Hepatocyte (in vitro differentiated cells): ENCODE measurements at regions not wholly inside any gene's neighbourhood (a gene's known extent, or its start where the extent isn't known, plus 50 kb on each side); places are given as distances from the start of the nearest gene placed in this dataset.

Experiments
- CTCF ChIP-seq: fragments of 200-600 bp; sonication (generic); IDR thresholded peaks from 2 replicates; pipeline ENCODE4 v1.5.1; 2016; ENCODE audit warnings: antibody characterized with exemption, mild to moderate bottlenecking; ENCODE audit not compliant: poor library complexity
- EZH2 ChIP-seq: fragments of 200-600 bp; sonication (generic); IDR thresholded peaks from 2 replicates; pipeline ENCODE4 v1.6.1; 2016; ENCODE audit warnings: antibody characterized with exemption, mild to moderate bottlenecking, borderline replicate concordance

- TF ChIP-seq CTCF (no peak), EZH2 (no peak)
Observed at GRCh38 chr6:22149096-22149495, 147.7 kb downstream of the PRL start.
